Hematopoietic multipotent progenitor cell treated with erythropoietin and hydrocortisone succinate and interleukin-3 and kit ligand, for 8 days (in vitro differentiated cells): ENCODE measurements at regions not wholly inside any gene's neighbourhood (a gene's known extent, or its start where the extent isn't known, plus 50 kb on each side); places are given as distances from the start of the nearest gene placed in this dataset.
"Not testable (repeated sequence)": the region's sequence is repeated elsewhere in the genome, so short reads cannot be mapped to it uniquely, and the experiment has no call there.

Source experiments
- DNase-seq: peaks from one replicate; pipeline ENCODE4 v3.0.0-alpha.2; 2015

DNA sequence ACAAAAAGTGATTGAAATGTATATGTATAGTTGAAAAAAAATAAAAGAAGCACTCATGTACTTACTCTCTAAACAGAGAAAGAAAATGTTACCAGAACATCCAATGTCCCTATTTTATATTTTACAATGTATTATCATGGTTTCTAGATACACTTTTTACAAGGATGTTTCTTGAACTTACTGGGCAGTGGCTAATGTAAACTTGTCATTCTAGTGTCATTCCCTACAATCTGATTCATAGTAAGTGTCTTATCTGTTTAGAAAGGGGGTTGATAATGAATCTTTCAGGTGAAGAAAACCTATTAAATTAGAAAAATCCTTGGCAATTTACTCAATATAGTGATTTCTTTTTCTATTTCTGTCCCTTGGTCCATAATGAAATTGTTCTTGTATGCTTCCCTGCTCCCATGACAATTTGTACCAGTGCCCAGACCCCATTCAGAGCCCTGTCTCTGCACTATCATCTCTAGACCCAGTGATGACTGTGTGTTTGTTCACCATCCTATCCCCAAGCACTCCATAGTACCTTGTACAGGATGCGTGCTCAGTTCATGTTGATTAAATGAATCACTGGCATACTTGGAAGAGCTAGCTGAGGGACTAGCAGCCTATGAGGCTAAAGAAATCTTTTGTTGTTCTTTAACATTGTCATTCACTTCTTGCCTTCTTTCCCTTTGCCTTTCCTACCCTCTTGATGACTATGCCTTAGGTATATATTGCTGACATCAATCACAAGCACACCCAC is 101.2 kb downstream of the HMHB1 start:
- DNase-seq, result no peak

GRCh38 chr5:143914756-143915155 is 102.8 kb downstream of the HMHB1 start:
- DNase-seq, result no peak

DNA sequence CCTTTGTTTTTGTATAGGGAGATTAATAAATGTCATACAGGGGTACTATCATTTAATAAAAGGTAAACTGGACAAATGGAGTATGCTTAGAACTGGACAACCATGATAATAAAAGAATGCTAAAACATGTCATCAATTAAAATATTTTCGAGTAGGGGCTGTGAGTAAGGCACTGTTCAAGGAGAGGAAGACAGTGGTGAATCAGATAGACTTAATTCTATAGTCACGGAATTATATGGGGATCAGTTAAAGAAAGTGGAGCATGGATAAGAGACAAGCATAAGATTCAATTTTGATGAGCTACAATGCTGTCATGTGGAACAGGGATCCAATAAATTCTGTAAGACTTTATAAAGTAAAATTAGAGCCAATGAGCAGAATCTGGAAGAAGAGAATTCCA is 104.5 kb downstream of the HMHB1 start:
- DNase-seq, result no peak

- DNase-seq, result no peak
Observed at GRCh38 chr5:143918961-143919360, 107.0 kb downstream of the HMHB1 start.

DNA sequence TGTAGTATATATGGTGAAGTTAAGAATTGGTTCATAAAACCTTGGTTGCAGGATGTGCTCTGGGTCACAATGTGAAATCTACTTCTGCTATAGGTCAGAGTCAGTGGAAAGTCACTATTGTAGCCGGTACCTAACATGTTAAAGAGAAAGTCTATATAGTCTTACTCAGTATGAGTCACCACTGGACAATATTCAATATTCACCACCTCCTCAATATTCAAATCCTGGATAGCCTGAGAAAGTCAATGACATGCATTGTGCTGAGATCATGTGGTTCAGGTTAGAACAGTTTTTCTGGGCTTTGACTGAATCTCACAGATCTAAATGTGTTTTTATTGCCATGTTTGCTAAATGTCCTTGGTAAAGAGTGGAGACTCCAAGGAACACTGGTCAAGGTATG is 108.8 kb downstream of the HMHB1 start:
- no peak for DNase-seq

- no peak for DNase-seq
Observed at GRCh38 chr5:143921525-143922311, 109.8 kb downstream of the HMHB1 start.

DNA sequence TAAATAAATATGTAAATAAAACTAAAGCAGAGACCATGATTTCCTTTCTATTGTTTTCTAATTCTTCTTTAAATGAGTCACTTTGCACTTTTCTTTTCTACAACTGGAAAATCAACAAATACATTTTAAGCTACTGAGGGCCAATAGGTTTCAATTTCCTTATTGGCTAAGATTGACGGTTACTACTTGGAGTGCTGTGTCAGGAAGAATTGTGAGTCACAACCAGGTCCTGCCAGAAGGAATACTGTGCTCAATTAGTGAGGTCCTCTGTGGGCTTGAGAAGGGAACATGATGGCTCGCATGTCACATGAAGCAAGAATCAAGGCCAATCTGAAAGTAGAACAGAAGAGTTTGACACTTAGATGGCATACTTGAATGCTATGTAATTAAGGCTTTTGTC is 110.8 kb downstream of the HMHB1 start:
- no peak for DNase-seq

- DNase-seq, result no peak
Observed at GRCh38 chr5:143923634-143924266, 111.8 kb downstream of the HMHB1 start.

- DNase-seq, result no peak
Observed at GRCh38 chr5:143924311-143924978, 112.5 kb downstream of the HMHB1 start.

DNA sequence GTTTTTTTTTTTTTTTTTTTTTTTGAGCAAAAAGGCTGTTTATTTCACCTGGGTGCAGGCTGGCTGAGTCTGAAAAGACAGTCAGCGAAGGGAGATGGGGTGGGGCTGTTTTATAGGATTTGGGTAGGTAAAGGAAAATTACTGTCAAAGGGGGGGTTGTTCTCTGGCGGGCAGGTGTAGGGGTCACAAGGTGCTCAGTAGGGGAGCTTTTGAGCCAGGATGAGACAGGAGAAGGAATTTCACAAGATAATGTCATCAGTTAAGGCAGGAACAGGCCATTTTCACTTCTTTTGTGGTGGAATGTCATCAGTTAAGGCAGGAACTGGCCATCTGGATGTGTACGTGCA is 113.0 kb downstream of the HMHB1 start:
- not testable (repeated sequence) for DNase-seq

DNA sequence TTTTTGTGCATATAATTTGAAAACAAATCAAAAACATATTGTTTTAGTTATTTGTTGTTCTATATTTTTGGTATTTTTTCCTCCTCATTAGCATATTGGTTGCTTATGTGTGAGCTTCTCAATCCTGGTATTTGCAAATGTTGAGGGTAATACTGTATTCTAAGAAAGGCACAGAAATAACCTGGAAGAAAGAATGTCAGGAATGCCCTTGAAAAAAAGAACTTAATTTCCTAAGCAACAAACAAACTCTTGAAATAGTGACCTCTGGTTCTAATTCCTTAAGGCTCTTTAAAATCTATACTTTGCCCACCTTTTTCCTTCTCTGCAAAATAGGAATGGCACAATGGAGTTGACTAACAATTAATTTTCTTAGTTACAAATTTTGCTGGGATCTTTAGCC is 117.5 kb downstream of the HMHB1 start:
- DNase-seq, result no peak

DNA sequence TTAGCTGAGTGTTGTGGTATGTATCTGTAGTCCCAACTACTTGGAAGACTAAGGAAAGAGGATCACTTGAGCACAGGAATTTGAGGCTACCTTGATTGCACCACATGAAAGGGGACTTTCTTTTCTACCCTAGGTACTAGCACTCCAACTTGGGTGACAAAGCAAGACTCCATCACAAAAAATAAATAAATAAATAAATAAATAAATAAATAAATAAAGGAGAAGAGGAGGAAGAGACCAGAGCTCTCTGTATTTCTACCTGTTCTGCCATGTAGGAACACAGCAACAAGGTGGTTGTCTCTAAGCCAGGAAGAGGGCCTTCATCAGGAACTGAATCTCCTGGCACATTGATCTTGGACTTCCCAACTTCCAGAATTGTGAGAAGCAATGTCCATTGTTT is 118.6 kb downstream of the HMHB1 start:
- DNase-seq, result no peak

DNA sequence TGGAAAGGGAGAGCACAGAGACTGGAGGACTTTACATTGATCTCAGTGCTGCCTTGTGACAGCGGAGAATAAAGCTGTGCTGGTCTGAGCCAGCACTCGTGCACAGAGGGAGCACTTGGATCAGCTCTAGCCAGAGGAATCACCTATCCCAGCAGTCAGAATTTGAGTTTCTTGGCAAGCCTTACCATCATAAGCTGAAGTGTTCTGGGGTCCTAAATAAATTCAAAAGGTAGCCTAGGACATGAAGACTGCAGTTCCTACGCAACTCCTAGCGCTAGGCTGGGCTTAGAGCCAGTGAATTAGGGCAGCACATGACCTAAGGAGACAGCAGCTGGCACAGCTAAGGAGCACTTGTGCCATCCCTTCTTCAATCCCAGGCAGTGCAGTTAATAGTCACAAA is 119.5 kb downstream of the HMHB1 start:
- DNase-seq, result no peak

DNA sequence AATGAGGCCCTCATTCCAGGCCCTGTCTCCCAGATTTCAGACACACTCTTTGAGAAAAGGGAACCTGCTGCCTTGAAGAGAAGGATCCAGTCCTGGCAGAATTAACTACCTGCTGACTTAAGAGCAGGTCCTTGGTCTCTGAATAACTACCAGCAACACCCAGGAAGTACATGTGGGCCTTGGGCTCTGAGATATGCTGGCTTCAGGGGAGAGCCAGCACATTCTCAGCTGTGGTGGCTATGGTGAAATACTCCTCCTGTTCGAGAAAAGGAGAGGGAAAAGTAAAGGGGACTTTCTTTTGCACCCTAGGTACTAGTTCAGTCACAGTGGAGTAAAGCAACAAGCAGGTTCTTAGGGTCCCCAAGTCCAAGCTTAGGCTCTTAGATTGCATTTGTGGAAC is 120.0 kb downstream of the HMHB1 start:
- no peak for DNase-seq

- DNase-seq, result no peak
Observed at GRCh38 chr5:143932584-143932983, 120.6 kb downstream of the HMHB1 start.

GRCh38 chr5:143933451-143933850 is 121.5 kb downstream of the HMHB1 start:
- no peak for DNase-seq

DNA sequence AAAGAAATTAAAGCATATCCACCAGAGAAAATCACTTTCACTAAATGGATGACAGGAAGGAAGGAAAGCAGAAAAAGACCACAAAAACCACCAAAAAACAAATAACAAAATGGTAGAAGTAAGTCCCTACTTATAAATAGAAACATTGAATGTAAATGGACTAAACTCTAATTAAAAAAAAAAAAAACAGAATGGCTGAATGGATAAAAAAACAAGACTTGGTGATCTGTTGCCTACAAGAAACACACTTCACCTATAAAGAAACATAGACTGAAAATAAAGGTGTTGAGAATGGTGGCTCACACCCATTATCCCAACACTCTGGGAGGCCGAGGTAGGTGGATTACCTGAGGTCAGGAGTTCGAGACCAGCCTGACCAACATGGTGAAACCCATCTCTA is 122.9 kb downstream of the HMHB1 start:
- DNase-seq, result no peak

DNA sequence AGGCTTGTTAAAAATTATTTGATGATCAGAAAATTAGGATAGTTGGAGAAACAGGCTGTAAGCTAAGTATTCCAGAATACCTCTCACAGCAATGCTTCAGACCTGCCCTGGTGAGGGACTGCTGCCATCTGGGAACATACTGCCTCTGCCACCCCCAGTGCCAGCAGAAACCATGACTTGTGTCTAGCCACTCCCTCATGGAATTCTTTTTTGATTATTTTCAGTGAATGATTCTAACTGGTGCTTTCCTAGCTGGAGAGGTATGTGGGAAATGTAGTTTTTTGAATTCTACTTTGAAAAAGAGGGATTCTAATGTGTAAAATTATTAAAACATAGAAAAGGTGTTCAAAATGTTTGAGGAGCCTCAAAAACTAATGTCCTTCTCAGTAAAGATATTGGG is 126.3 kb downstream of the HMHB1 start:
- DNase-seq, result no peak

DNA sequence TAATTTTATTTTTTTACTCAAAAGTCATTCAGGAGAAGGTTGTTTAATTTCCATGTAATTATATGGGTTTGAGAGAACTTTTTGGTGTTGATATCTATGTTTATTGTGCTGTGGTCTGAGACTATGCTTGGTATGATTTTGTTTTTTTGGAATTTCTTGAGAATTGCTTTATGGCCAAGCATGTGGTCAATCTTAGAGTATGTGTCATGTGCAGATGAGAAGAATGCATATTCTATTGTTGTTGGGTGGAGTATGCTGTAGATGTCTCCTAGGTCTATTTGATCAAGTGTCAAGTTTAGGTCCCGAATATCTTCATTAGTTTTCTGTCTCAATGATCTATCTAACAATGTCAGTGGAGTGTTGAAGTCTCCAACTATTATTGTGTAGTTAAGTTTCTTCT is 134.9 kb downstream of the HMHB1 start:
- no peak for DNase-seq

DNA sequence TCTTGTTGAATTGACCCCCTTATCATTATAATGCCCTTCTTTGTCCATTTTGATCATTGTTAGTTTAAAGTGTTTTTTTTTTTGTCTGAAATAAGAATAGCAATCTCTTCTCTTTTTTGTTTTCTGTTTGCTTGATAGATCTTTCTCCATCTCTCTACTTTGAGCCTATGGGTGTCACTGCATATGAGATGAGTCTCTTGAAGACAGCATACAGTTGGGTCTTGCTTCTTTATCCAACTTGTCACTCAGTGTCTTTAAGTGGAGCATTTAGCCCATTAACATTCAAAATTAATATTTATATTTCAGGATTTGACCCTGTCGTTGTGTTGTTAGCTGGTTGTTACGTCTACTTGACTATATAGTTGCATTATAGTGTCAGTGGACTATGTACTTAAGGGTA is 135.4 kb downstream of the HMHB1 start:
- no peak for DNase-seq

DNA sequence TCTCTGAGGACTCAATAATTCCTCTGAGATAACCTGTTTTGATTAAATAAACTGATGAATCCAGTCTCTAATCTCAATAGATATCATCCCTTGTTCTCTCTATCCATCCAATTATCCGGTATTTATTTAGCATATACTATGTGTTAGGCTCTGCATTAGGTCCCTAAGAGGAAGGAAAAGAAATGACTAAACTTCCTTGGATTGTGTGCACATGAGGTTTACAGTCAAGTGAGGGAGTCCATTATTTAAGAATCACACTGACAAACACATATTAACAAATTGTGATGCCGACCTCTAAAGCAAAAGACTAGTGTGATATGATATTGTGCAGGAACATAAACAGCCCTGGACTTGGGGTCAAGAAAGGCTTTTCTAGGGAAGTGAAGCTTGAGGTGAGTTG is 140.8 kb downstream of the HMHB1 start:
- no peak for DNase-seq

- DNase-seq, result no peak
Observed at GRCh38 chr5:143953851-143954250, 141.9 kb downstream of the HMHB1 start.

DNA sequence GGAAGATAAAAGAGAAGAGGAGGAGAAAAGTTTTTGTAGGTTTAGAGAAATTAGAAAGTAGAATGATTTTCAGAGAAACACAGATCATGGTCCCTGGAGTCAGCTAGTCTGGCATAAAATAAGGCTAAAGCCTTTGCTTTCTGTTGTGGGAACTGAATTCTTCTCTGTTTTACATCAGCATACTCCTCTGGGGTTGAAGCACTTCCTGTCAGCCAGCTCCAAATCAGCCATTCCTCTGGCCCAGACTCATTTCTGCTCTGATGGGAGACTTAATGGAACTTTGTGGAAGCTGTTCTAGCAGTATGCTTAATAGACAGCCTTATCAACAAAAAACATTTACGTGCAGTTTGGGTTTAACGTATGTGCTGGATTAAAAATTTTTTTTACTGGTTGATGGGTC is 143.2 kb downstream of the HMHB1 start:
- no peak for DNase-seq

DNA sequence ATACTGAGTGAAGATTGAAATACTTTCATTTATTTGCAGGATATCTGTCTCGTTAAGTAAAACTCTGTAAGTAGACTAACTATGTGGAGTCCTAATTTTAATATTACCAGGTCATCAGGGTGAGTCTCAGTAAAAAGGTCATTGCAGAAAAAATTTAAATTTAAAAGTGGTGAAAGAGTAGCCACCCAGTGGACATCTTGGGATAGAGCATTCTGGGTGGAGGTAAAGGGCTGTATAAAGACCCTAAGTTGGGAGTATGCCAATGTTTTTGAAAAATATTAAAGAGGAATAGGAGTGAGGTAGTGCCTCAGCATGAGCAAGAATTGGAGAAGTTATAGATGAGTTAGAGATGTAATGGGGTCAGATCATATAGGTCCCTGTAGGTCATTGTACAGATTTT is 145.5 kb downstream of the HMHB1 start:
- DNase-seq, result no peak
